ENCODE measurements at regions not wholly inside any gene's neighbourhood (a gene's known extent, or its start where the extent isn't known, plus 50 kb on each side); places are given as distances from the start of the nearest gene placed in this dataset.

GRCh38 chr1:30303387-30303786 is 420.0 kb downstream of the MATN1 start:
- TF ChIP-seq PAX5 (IDR thresholded peaks at IDR 0.05; ENCODE audit: insufficient read depth, low read length, severe bottlenecking), result no peak
- TF ChIP-seq POLR2A (IDR thresholded peaks at IDR 0.05; ENCODE audit: low read depth, low read length), result no peak
- no peak for TF ChIP-seq POU2F2 (IDR thresholded peaks at IDR 0.05; ENCODE audit: low read depth, low read length)
